BE2C (cell line): ENCODE measurements at regions not wholly inside any gene's neighbourhood (a gene's known extent, or its start where the extent isn't known, plus 50 kb on each side); places are given as distances from the start of the nearest gene placed in this dataset.

Experiments used
- DNase-seq: peaks from one replicate; pipeline ENCODE4 v3.0.0-alpha.2; 2020
- H3K27me3 ChIP-seq: fragments of 250-450 bp; sonication (Bioruptor Pico); 2 replicates; pipeline ENCODE4 v1.5.1; 2020; ENCODE audit warnings: mild to moderate bottlenecking
- H3K36me3 ChIP-seq: fragments of 250-450 bp; sonication (Bioruptor Pico); 2 replicates; pipeline ENCODE4 v1.5.1; 2020; ENCODE audit warnings: mild to moderate bottlenecking
- H3K4me1 ChIP-seq: fragments of 250-450 bp; sonication (Bioruptor Pico); 2 replicates; pipeline ENCODE4 v1.5.1; 2020
- H3K4me3 ChIP-seq: 2 replicates; pipeline ENCODE4 v1.5.1; 2011; ENCODE audit warnings: low read depth, low read length
- H3K9me3 ChIP-seq: fragments of 250-450 bp; sonication (Bioruptor Pico); 2 replicates; pipeline ENCODE4 v1.5.1; 2020
- CTCF ChIP-seq: IDR thresholded peaks from 2 replicates; pipeline ENCODE4 v1.5.1; 2012; ENCODE audit warnings: mild to moderate bottlenecking, low read depth, low read length

GRCh38 chr22:49298834-49299750 is 528.6 kb downstream of the BRD1 start:
- H3K27me3 ChIP-seq, result no peaks in the 10 kb centered on the region
- TF ChIP-seq CTCF, result no peak
- no peak for DNase-seq

DNA sequence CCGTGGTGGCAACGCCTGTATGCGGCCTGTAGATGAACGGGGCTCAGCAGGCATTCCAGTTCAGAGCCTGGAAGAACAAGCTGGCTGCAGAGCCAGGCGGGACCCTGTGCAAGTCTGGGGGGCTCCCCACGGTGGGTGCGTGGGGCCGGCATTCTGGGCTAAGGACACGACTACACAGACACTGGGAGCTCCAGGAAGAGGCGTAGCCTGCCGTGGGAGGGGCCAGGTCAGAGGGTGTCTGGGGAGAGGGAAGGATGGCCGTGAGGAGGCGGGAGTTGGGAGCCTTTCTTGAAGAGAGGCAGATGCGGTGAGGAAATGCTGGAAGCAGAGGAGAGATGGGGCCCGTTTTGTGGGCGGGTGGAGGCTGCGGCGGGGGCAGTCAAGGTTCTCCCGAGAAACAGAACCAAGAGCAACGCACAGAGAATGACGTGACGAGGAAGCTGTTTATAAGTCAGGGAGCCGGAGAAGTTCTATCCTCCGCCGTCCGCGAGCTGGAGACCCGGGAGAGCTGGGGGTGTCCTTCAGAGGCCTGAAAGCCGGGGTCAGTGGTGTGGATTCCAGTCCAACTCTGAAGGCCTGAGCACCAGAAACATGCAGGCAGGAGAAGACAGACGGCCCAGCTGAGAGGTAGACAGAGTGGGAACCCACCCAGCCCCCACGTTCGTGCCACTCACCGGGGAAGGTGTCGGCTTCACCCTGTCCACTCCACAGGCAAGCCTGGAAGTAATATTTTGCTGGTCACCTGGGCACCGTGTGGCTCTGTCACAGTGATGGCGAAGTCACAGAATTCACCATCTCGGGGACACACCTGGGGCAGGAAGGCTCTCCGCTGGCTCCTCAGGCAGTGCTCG is 529.6 kb downstream of the BRD1 start:
- H3K27me3 ChIP-seq, result no peaks in the 10 kb centered on the region
- no peak overlapping the region for H3K4me3 ChIP-seq
- TF ChIP-seq CTCF, result no peak
- no peaks in the 10 kb centered on the region for H3K4me1 ChIP-seq
- DNase-seq, result no peak
- no peaks in the 10 kb centered on the region for H3K36me3 ChIP-seq
- H3K9me3 ChIP-seq, result no peaks in the 10 kb centered on the region; the same call in 1 of the 2 replicates

More at GRCh38 chr22:49298834-49299750, 528.6 kb downstream of the BRD1 start:
- no peak overlapping the region for H3K4me3 ChIP-seq
- H3K9me3 ChIP-seq, result no peaks in the 10 kb centered on the region; the same call in 1 of the 2 replicates
- H3K36me3 ChIP-seq, result no peaks in the 10 kb centered on the region
- H3K4me1 ChIP-seq, result no peaks in the 10 kb centered on the region

DNA sequence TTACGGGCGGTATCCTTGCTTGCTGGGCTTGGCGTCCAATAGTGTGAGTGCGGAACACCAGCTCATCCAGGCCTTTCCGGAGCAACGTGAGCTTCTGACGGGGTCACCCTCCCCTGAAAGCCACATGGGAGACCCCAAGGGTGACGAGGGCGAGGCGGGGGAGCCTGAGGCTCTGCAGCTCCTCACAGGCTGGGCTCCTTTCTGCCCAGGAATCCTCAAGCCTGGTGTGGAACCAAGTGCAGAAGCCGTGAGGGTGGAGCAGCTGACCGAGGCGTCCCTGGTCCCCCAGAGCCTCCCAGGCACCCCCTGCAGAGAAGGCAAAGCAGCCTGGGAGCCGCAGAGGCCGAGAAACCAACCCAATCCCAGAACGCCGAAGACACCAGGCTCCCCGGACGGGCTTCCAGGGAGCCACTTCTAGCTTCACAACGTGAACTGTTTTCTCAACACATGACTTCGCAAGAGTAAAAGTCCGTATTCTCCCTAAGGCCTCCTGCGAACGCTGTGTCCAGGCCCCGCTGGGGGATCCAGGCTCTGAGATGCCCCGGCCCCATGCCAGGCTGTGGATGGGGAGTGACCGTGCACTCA is 530.3 kb downstream of the BRD1 start:
- no peak for DNase-seq
- Histone ChIP-seq H3K36me3 (no peaks in the 10 kb centered on the region), H3K4me1 (no peaks in the 10 kb centered on the region), H3K27me3 (no peaks in the 10 kb centered on the region), H3K9me3 (no peaks in the 10 kb centered on the region; the same call in 1 of the 2 replicates), H3K4me3 (no peak overlapping the region)
- no peak for TF ChIP-seq CTCF

DNA sequence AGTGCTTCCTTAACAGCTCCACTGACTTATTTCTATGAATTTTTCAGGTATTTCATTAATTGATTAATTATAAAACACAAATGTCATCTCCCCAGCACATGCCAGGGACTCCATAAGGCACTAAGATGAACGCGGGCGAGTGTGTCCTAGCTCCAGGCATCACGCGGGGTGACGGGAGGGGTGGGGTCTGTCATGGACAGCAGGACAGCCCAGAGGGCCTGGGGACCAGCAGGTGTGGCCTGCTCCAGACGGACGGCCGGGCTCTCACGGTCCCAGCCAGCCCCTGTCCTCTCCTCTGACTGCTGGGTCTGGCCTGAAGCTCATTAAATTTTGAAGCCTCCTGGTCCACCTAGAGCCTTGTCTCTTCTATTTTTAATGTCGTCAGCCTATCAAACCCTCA is 531.1 kb downstream of the BRD1 start:
- no peaks in the 10 kb centered on the region; the same call in 1 of the 2 replicates for H3K9me3 ChIP-seq
- H3K27me3 ChIP-seq, result no peaks in the 10 kb centered on the region
- no peak for TF ChIP-seq CTCF
- no peaks in the 10 kb centered on the region for H3K36me3 ChIP-seq
- H3K4me3 ChIP-seq, result no peak overlapping the region
- DNase-seq, result no peak
- H3K4me1 ChIP-seq, result no peaks in the 10 kb centered on the region

GRCh38 chr22:49295851-49296560 is 531.7 kb downstream of the BRD1 start:
- Histone ChIP-seq H3K9me3 (no peaks in the 10 kb centered on the region; the same call in 1 of the 2 replicates), H3K4me1 (no peaks in the 10 kb centered on the region), H3K4me3 (no peak overlapping the region), H3K27me3 (no peaks in the 10 kb centered on the region), H3K36me3 (no peaks in the 10 kb centered on the region)
- no peak for TF ChIP-seq CTCF
- DNase-seq, result no peak
